ENCODE measurements at regions not wholly inside any gene's neighbourhood (a gene's known extent, or its start where the extent isn't known, plus 50 kb on each side); places are given as distances from the start of the nearest gene placed in this dataset.

DNA sequence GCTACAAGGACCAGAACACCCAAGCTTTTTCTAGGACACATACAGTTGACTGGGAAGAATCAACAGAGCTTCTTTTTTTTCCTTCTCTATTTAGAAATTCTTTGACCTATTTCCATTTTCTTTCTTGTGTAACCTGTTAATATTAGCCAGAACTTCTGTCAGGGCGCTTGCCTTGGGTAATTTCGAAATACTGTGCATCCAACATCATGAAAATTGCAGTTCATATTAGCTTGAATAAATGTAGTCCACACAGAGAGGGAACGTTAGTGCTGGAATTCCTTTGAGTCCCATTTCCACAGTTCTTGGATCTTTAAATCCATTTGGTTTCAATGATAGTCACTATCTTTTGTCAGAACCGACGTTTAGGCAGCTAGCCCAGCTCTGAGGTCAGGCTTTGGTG lies 141.8 kb downstream of the MXRA5 start:
- no peak for TF ChIP-seq JUND (IDR thresholded peaks at IDR 0.05)
- TF ChIP-seq NR2F2 (IDR thresholded peaks at IDR 0.05): no peak
- no peak for TF ChIP-seq CTCF (IDR thresholded peaks at IDR 0.05; ENCODE audit: low read depth, low read length, missing input control)
- TF ChIP-seq RAD21 (IDR thresholded peaks at IDR 0.05): no peak
- TF ChIP-seq ZBTB33 (IDR thresholded peaks at IDR 0.05): no peak
- TF ChIP-seq, protein P1, sequence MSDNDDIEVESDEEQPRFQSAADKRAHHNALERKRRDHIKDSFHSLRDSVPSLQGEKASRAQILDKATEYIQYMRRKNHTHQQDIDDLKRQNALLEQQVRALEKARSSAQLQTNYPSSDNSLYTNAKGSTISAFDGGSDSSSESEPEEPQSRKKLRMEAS (IDR thresholded peaks at IDR 0.05): no peak
- TF ChIP-seq SP1 (IDR thresholded peaks at IDR 0.05): no peak
- TF ChIP-seq TAF1 (conservative IDR thresholded peaks at IDR 0.05): no peak
- no peak for TF ChIP-seq REST (IDR thresholded peaks at IDR 0.05)
- TF ChIP-seq GABPA (IDR thresholded peaks at IDR 0.05 in 1 of 2, conservative IDR thresholded peaks at IDR 0.05 in 1 of 2): no peak
- TF ChIP-seq FOXA1 (IDR thresholded peaks at IDR 0.05): no peak
- TF ChIP-seq ATF3 (IDR thresholded peaks at IDR 0.05): no peak
- no peak for TF ChIP-seq FOXA2 (IDR thresholded peaks at IDR 0.05)
- TF ChIP-seq YY1 (IDR thresholded peaks at IDR 0.05): no peak
